ENCODE measurements at regions not wholly inside any gene's neighbourhood (a gene's known extent, or its start where the extent isn't known, plus 50 kb on each side); places are given as distances from the start of the nearest gene placed in this dataset.
A peak's percentile ranks its signal among the peaks of the same experiment; 100 is the strongest.
"Not testable (repeated sequence)": the region's sequence is repeated elsewhere in the genome, so short reads cannot be mapped to it uniquely, and the experiment has no call there.

DNA sequence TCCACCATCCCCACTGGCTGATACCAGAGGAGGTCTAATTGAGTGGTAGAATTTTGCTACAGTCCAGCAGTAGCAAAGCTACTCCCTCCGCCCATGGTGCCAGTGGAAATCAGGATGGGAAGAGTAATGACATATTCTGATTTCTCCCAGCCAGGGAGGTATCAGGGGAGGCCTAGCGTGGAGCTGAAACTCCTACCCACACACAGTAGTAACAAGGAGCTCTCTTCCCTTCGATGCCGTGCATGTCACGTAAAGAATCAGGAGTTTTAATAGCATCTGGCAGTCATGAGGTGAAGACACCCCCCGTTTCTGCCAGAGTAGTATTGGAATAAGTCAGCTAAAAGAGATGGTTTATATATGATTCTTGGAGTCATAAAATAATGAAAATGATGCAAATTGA is 786.8 kb upstream of the DDX18 start:
- Histone ChIP-seq H3K4me1 (ENCODE audit: insufficient read depth, low read length) (no peaks in the 10 kb centered on the region), H3K36me3 (ENCODE audit: insufficient read depth, low read length) (no peaks in the 10 kb centered on the region), H3K79me2 (ENCODE audit: insufficient read depth, low read length) (no peaks in the 10 kb centered on the region), H4K20me1 (ENCODE audit: insufficient read depth, low read length) (no peaks in the 10 kb centered on the region), H2AFZ (ENCODE audit: low read length) (no peak overlapping the region), H3K27me3 (ENCODE audit: insufficient read depth, low read length) (no peaks in the 10 kb centered on the region), H3K4me3 (ENCODE audit: insufficient read depth, low read length) (no peak overlapping the region), H3K27ac (ENCODE audit: low read depth, low read length) (no peak overlapping the region), H3K9me3 (ENCODE audit: low read depth, low read length) (no peaks in the 10 kb centered on the region), H3K4me2 (ENCODE audit: insufficient read depth, low read length) (no peak overlapping the region)
- peak; percentile 49 for DNase-seq (ENCODE audit: insufficient read length, low spot score, missing footprints)
- TF ChIP-seq, protein P1, sequence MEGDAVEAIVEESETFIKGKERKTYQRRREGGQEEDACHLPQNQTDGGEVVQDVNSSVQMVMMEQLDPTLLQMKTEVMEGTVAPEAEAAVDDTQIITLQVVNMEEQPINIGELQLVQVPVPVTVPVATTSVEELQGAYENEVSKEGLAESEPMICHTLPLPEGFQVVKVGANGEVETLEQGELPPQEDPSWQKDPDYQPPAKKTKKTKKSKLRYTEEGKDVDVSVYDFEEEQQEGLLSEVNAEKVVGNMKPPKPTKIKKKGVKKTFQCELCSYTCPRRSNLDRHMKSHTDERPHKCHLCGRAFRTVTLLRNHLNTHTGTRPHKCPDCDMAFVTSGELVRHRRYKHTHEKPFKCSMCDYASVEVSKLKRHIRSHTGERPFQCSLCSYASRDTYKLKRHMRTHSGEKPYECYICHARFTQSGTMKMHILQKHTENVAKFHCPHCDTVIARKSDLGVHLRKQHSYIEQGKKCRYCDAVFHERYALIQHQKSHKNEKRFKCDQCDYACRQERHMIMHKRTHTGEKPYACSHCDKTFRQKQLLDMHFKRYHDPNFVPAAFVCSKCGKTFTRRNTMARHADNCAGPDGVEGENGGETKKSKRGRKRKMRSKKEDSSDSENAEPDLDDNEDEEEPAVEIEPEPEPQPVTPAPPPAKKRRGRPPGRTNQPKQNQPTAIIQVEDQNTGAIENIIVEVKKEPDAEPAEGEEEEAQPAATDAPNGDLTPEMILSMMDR (IDR thresholded peaks at IDR 0.05; ENCODE audit: extremely low read depth, low read depth, low read length), result no peak

DNA sequence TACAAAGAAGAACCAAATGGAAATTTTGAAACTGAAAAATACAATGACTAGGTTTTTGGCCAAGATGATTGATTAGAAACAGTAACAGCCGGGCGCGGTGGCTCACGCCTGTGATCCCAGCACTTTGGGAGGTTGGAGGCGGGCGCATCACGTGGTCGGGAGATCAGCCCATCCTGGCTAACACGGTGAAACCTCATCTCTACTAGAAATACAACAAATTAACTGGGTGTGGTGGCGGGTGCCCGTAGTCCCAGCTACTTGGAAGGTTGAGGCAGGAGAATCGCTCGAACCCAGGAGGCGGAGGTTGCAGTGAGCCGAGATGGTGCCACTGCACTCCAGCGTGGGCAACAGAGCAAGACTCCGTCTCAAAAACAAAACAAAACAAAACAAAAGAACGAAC is 785.8 kb upstream of the DDX18 start:
- H3K36me3 ChIP-seq (ENCODE audit: insufficient read depth, low read length); H3K79me2 ChIP-seq (ENCODE audit: insufficient read depth, low read length); H3K27me3 ChIP-seq (ENCODE audit: insufficient read depth, low read length); H3K4me2 ChIP-seq (ENCODE audit: insufficient read depth, low read length); H2AFZ ChIP-seq (ENCODE audit: low read length); H3K9me3 ChIP-seq (ENCODE audit: low read depth, low read length); DNase-seq (ENCODE audit: insufficient read length, low spot score, missing footprints); H3K4me1 ChIP-seq (ENCODE audit: insufficient read depth, low read length); H4K20me1 ChIP-seq (ENCODE audit: insufficient read depth, low read length); H3K4me3 ChIP-seq (ENCODE audit: insufficient read depth, low read length); H3K27ac ChIP-seq (ENCODE audit: low read depth, low read length): not testable (repeated sequence)

DNA sequence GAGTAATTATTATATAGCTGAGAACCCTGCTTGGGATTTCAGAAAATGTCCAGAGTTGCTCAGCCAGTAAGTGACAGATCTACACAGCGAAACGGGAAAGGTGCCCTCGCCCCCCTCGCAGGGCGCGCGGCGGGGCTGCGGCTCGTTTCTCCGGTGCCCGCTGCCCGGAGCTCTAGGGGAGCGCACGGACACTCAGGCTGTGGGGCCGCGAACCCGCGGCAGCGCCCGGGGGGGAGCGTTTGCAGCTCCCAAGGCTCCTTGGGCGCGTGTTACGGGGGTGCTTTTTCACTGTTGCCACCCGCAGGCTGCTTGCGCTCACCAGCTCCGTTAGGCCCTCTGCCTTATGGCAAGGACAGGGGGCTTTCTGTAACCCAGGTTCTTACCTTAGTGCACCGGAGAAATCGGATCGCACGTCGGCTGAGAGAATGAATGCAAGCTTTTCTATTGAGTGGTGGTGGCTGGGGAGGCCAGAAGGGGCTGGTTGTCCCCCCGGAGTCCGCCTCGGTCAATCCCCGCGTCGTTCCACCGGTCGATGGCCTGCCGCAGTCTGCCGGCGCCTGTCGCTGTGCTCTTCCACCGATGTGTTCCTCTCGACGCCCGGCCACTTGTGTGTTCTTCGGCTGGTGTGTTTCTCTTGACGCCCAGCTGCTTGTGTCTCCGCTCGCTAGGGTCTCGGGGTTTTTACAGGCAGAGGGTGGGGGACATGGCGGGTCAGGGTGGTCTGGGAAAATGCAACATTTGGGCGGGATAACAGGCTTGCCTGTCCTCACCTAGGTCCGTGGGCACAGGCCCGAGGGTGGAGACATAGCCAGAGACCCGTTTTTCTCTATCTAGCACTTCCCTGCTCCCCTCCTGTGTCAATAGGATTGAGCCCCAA is 758.8 kb upstream of the DDX18 start:
- H3K27ac ChIP-seq (ENCODE audit: low read depth, low read length), result no peak overlapping the region
- H3K4me3 ChIP-seq (ENCODE audit: insufficient read depth, low read length), result no peak overlapping the region
- H3K4me1 ChIP-seq (ENCODE audit: insufficient read depth, low read length), result no peaks in the 10 kb centered on the region
- H3K27me3 ChIP-seq (ENCODE audit: insufficient read depth, low read length), result no peaks in the 10 kb centered on the region
- no peaks in the 10 kb centered on the region for H3K79me2 ChIP-seq (ENCODE audit: insufficient read depth, low read length)
- H2AFZ ChIP-seq (ENCODE audit: low read length), result no peak overlapping the region
- no peak overlapping the region for H3K4me2 ChIP-seq (ENCODE audit: insufficient read depth, low read length)
- no peaks in the 10 kb centered on the region for H4K20me1 ChIP-seq (ENCODE audit: insufficient read depth, low read length)
- TF ChIP-seq, protein P1 (IDR thresholded peaks at IDR 0.05; ENCODE audit: extremely low read depth, low read depth, low read length), result no peak
- no peaks in the 10 kb centered on the region for H3K36me3 ChIP-seq (ENCODE audit: insufficient read depth, low read length)
- H3K9me3 ChIP-seq (ENCODE audit: low read depth, low read length), result no peaks in the 10 kb centered on the region
- no peak for DNase-seq (ENCODE audit: insufficient read length, low spot score, missing footprints)

DNA sequence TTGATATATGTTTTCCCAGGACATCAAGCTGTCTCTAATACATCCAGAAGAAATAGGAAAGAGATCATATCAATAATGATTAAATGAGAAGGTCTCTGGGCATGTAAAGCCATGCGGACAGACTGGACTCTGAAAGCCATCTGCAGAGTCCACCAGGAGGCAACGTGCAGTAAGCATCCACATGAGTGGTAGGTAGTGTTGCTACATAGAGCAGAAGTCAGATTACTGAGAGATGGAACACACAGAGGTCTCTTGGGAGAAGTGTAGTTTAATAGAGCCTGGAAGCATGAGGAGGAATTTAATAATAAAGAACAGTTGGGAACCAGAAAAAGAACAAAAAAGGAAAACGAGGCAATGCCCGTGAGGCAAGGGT is 758.1 kb upstream of the DDX18 start:
- no peak overlapping the region for H3K27ac ChIP-seq (ENCODE audit: low read depth, low read length)
- H3K4me1 ChIP-seq (ENCODE audit: insufficient read depth, low read length), result no peaks in the 10 kb centered on the region
- TF ChIP-seq, protein P1 (IDR thresholded peaks at IDR 0.05; ENCODE audit: extremely low read depth, low read depth, low read length), result no peak
- no peaks in the 10 kb centered on the region for H3K9me3 ChIP-seq (ENCODE audit: low read depth, low read length)
- no peak overlapping the region for H2AFZ ChIP-seq (ENCODE audit: low read length)
- DNase-seq (ENCODE audit: insufficient read length, low spot score, missing footprints), result no peak
- H3K27me3 ChIP-seq (ENCODE audit: insufficient read depth, low read length), result no peaks in the 10 kb centered on the region
- H3K4me2 ChIP-seq (ENCODE audit: insufficient read depth, low read length), result no peak overlapping the region
- H3K4me3 ChIP-seq (ENCODE audit: insufficient read depth, low read length), result no peak overlapping the region
- H3K36me3 ChIP-seq (ENCODE audit: insufficient read depth, low read length), result no peaks in the 10 kb centered on the region
- H4K20me1 ChIP-seq (ENCODE audit: insufficient read depth, low read length), result no peaks in the 10 kb centered on the region
- H3K79me2 ChIP-seq (ENCODE audit: insufficient read depth, low read length), result no peaks in the 10 kb centered on the region

Measured in osteoblast (primary cell).